BE2C (cell line): ENCODE measurements at regions not wholly inside any gene's neighbourhood (a gene's known extent, or its start where the extent isn't known, plus 50 kb on each side); places are given as distances from the start of the nearest gene placed in this dataset.
A peak's percentile ranks its signal among the peaks of the same experiment; 100 is the strongest.

Experiments used
- DNase-seq: peaks from one replicate; pipeline ENCODE4 v3.0.0-alpha.2; 2020
- H3K27me3 ChIP-seq: fragments of 250-450 bp; sonication (Bioruptor Pico); 2 replicates; pipeline ENCODE4 v1.5.1; 2020; ENCODE audit warnings: mild to moderate bottlenecking
- H3K36me3 ChIP-seq: fragments of 250-450 bp; sonication (Bioruptor Pico); 2 replicates; pipeline ENCODE4 v1.5.1; 2020; ENCODE audit warnings: mild to moderate bottlenecking
- H3K4me1 ChIP-seq: fragments of 250-450 bp; sonication (Bioruptor Pico); 2 replicates; pipeline ENCODE4 v1.5.1; 2020
- H3K4me3 ChIP-seq: 2 replicates; pipeline ENCODE4 v1.5.1; 2011; ENCODE audit warnings: low read depth, low read length
- H3K9me3 ChIP-seq: fragments of 250-450 bp; sonication (Bioruptor Pico); 2 replicates; pipeline ENCODE4 v1.5.1; 2020
- CTCF ChIP-seq: IDR thresholded peaks from 2 replicates; pipeline ENCODE4 v1.5.1; 2012; ENCODE audit warnings: mild to moderate bottlenecking, low read depth, low read length

- no peak for TF ChIP-seq CTCF
- no peak for DNase-seq
- H3K27me3 ChIP-seq: no peaks in the 10 kb centered on the region
- no peaks in the 10 kb centered on the region for H3K36me3 ChIP-seq
- peaks cover 3% of the 10 kb centered on the region; the same call in 1 of the 2 replicates for H3K4me1 ChIP-seq
- no peaks in the 10 kb centered on the region for H3K9me3 ChIP-seq
- H3K4me3 ChIP-seq: no peak overlapping the region
Observed at GRCh38 chr15:88981244-88982215, 68.4 kb upstream of the MFGE8 start.

GRCh38 chr15:88982304-88982945, 69.2 kb upstream of the MFGE8 start:
- Histone ChIP-seq H3K4me3 (no peak overlapping the region), H3K4me1 (peaks cover 3% of the 10 kb centered on the region; the same call in 1 of the 2 replicates), H3K27me3 (no peaks in the 10 kb centered on the region), H3K9me3 (no peaks in the 10 kb centered on the region), H3K36me3 (no peaks in the 10 kb centered on the region)
- peak; percentile 47 for DNase-seq
- TF ChIP-seq CTCF: no peak

- no peak for DNase-seq
- peaks cover 3% of the 10 kb centered on the region; the same call in 1 of the 2 replicates for H3K4me1 ChIP-seq
Observed at GRCh38 chr15:88982946-88983342, 69.8 kb upstream of the MFGE8 start.

GRCh38 chr15:88983861-88984429, 70.8 kb upstream of the MFGE8 start:
- Histone ChIP-seq H3K9me3 (no peaks in the 10 kb centered on the region), H3K36me3 (no peaks in the 10 kb centered on the region), H3K4me3 (no peak overlapping the region), H3K27me3 (no peaks in the 10 kb centered on the region), H3K4me1 (peaks cover 3% of the 10 kb centered on the region; the same call in 1 of the 2 replicates)
- no peak for DNase-seq
- TF ChIP-seq CTCF: no peak

More at GRCh38 chr15:88982946-88983342, 69.8 kb upstream of the MFGE8 start:
- no peak for TF ChIP-seq CTCF
- no peaks in the 10 kb centered on the region for H3K36me3 ChIP-seq
- no peaks in the 10 kb centered on the region for H3K27me3 ChIP-seq
- no peak overlapping the region for H3K4me3 ChIP-seq
- no peaks in the 10 kb centered on the region for H3K9me3 ChIP-seq

DNA sequence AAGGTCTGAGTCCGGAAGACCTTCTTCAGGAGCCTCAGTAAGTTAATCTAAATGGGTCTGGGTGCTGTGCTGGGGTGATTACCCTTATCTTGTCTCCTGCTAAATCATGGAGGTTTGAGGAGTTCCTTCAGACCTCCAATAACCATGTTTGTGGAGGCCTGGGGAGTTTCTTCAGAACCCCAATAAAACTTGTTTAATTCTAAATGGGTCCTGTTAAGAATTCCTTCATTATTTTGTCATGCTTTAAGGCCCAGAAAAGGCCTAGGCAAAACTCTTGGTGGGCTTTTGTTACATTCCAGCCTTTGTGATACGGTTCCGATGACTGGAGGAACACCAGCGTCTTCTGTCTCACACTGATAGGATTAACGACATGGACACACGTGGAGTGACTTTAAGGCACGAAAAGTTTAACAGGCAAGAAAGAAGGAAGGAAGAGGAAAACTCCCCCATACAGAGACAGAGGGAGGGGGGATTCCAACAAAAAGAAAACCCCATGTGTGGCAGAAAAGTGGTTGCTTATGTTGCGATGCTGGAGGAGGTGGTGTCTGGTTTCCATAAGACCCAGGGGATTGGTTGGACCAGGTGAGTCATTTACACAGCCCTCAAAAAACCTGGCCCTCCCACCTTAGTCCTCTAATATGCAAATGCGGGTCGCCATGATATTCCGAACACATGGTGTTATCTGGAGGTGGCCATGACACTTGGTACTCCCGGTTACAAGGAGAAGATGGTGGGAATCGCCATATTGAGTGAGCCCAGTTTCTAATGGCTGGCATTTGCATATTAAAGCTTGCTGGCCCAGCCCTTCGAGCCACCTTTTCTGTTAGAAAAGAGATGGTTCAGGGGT, 72.6 kb upstream of the MFGE8 start:
- no peaks in the 10 kb centered on the region for H3K36me3 ChIP-seq
- H3K4me1 ChIP-seq: peaks cover 3% of the 10 kb centered on the region; the same call in 1 of the 2 replicates
- no peak for DNase-seq
- H3K9me3 ChIP-seq: no peaks in the 10 kb centered on the region
- TF ChIP-seq CTCF: no peak
- no peaks in the 10 kb centered on the region for H3K27me3 ChIP-seq
- no peak overlapping the region for H3K4me3 ChIP-seq
